ENCODE measurements at regions not wholly inside any gene's neighbourhood (a gene's known extent, or its start where the extent isn't known, plus 50 kb on each side); places are given as distances from the start of the nearest gene placed in this dataset.

DNA sequence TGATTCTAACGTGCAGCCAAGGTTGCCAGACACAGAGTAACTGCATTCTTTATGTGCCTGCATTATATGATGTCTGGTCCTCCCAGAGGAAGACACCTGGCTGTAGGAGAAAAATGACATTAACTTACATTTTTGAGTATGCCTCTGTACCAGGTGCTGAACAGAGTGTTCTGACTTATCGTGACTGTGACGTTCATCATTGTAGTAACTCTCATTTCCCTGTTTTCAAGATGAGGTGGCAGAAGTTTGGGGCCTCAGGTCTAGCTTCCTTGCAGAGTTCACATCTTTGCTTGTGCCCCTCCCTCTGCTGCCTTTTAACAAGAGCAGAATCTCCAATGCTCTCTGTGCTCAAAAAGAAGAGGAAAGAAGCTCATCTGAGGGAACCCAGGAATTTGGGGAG is 488.0 kb downstream of the AJAP1 start:
- Histone ChIP-seq H4K20me1 (ENCODE audit: insufficient read depth) (no peaks in the 10 kb centered on the region), H2AFZ (ENCODE audit: low read depth, low read length, poor library complexity, severe bottlenecking) (no peak overlapping the region), H3K4me3 (replicated peaks in 1 of 2; ENCODE audit: low read depth in 1 of 2, low read length in 2 of 2) (no peak overlapping the region), H3K27me3 (ENCODE audit: insufficient read depth, low read length) (no peaks in the 10 kb centered on the region), H3K4me1 (ENCODE audit: control insufficient read depth in 1 of 2, insufficient read depth in 2 of 2, low read length in 2 of 2) (no peaks in the 10 kb centered on the region), H3K79me2 (ENCODE audit: insufficient read depth, low read length) (no peaks in the 10 kb centered on the region), H3K9ac (ENCODE audit: low read length) (no peak overlapping the region), H3K9me3 (ENCODE audit: control insufficient read depth in 1 of 2, insufficient read depth in 1 of 2, low read depth in 1 of 2, low read length in 2 of 2) (peaks cover 0 to 7% of the 10 kb centered on the region in 2 experiments; a peak in 2 of 4 replicates), H3K27ac (ENCODE audit: low read depth, low read length) (no peak overlapping the region), H3K36me3 (ENCODE audit: control insufficient read depth in 1 of 2, insufficient read depth in 2 of 2, low read length in 2 of 2) (no peaks in the 10 kb centered on the region), H3K9me2 (ENCODE audit: insufficient read depth) (no peaks in the 10 kb centered on the region), H3K4me2 (ENCODE audit: low read length) (no peak overlapping the region)
- no peak for ATAC-seq
- CTCF ChIA-PET, result no interaction called here
- POLR2A ChIA-PET, result no interaction called here
- intact Hi-C loops (cut with micrococcal nuclease), result no loop called here
- TF ChIP-seq, protein P1, sequence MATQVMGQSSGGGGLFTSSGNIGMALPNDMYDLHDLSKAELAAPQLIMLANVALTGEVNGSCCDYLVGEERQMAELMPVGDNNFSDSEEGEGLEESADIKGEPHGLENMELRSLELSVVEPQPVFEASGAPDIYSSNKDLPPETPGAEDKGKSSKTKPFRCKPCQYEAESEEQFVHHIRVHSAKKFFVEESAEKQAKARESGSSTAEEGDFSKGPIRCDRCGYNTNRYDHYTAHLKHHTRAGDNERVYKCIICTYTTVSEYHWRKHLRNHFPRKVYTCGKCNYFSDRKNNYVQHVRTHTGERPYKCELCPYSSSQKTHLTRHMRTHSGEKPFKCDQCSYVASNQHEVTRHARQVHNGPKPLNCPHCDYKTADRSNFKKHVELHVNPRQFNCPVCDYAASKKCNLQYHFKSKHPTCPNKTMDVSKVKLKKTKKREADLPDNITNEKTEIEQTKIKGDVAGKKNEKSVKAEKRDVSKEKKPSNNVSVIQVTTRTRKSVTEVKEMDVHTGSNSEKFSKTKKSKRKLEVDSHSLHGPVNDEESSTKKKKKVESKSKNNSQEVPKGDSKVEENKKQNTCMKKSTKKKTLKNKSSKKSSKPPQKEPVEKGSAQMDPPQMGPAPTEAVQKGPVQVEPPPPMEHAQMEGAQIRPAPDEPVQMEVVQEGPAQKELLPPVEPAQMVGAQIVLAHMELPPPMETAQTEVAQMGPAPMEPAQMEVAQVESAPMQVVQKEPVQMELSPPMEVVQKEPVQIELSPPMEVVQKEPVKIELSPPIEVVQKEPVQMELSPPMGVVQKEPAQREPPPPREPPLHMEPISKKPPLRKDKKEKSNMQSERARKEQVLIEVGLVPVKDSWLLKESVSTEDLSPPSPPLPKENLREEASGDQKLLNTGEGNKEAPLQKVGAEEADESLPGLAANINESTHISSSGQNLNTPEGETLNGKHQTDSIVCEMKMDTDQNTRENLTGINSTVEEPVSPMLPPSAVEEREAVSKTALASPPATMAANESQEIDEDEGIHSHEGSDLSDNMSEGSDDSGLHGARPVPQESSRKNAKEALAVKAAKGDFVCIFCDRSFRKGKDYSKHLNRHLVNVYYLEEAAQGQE (IDR thresholded peaks at IDR 0.05; ENCODE audit: low read depth), result no peak
- TF ChIP-seq, protein P2, sequence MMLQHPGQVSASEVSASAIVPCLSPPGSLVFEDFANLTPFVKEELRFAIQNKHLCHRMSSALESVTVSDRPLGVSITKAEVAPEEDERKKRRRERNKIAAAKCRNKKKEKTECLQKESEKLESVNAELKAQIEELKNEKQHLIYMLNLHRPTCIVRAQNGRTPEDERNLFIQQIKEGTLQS (IDR thresholded peaks at IDR 0.05), result no peak
- TF ChIP-seq RAD21 (IDR thresholded peaks at IDR 0.05; ENCODE audit: low read depth) (no peak), SP1 (IDR thresholded peaks at IDR 0.05; ENCODE audit: low read depth) (no peak), EZH2phosphoT487 (IDR thresholded peaks at IDR 0.05; ENCODE audit: borderline replicate concordance) (no peak), CBX3 (IDR thresholded peaks at IDR 0.05; ENCODE audit: low read depth) (no peak)
- RAD21 ChIA-PET (ENCODE audit: low non-redundant PET in 1 of 2, low total read pairs in 2 of 2, uncharacterized antibody in 2 of 2, unreplicated experiment in 2 of 2), result no interaction called here
- no TSS peak for BruUV-seq (replicated peaks)
- DNase-seq (ENCODE audit: low read depth, low spot score), result no peak

DNA sequence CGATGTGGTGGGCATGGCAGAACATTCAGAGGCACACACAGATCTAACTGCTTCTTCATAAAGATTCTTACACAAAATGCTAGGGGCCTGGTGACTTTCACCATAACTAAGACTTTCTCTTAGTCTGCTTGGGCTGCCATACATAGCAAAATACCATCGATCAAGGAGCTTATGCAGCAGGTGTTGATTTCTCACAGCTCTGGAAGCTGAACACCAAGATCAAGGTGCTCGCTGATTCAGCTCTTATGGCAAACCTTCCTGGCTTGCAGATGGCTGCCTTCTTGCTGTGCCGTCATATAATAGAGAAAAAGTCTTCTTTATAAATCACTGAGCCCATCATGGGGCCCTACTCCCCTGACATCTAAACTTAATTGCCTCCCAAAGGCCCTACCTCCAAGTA is 487.3 kb downstream of the AJAP1 start:
- no peak for ATAC-seq
- Histone ChIP-seq H3K36me3 (ENCODE audit: control insufficient read depth in 1 of 2, insufficient read depth in 2 of 2, low read length in 2 of 2) (no peaks in the 10 kb centered on the region), H3K27me3 (ENCODE audit: insufficient read depth, low read length) (no peaks in the 10 kb centered on the region)
- no peak for TF ChIP-seq EGR1 (IDR thresholded peaks at IDR 0.05; ENCODE audit: low read depth)
- no peak for TF ChIP-seq POLR2A (IDR thresholded peaks at IDR 0.05; ENCODE audit: borderline replicate concordance, extremely low read depth, insufficient read depth, insufficient read length)
- TF ChIP-seq, protein P1 (IDR thresholded peaks at IDR 0.05; ENCODE audit: low read depth), result no peak
- no peak for TF ChIP-seq POLR2AphosphoS5 (IDR thresholded peaks at IDR 0.05; ENCODE audit: low read depth, low read length)
- no peak for TF ChIP-seq RAD21 (IDR thresholded peaks at IDR 0.05; ENCODE audit: low read depth)
- TF ChIP-seq, protein P2 (IDR thresholded peaks at IDR 0.05), result no peak
- TF ChIP-seq, protein P3, sequence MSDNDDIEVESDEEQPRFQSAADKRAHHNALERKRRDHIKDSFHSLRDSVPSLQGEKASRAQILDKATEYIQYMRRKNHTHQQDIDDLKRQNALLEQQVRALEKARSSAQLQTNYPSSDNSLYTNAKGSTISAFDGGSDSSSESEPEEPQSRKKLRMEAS (IDR thresholded peaks at IDR 0.05), result no peak
- no peak for TF ChIP-seq ZNF274 (IDR thresholded peaks at IDR 0.05; ENCODE audit: low read depth, low read length)
- no peak for TF ChIP-seq CEBPB (IDR thresholded peaks at IDR 0.05; ENCODE audit: low read depth)

More for the DNA sequence above, 487.3 kb downstream of the AJAP1 start:
- no TSS peak for BruUV-seq (replicated peaks)
- Histone ChIP-seq H3K9me3 (ENCODE audit: control insufficient read depth in 1 of 2, insufficient read depth in 1 of 2, low read depth in 1 of 2, low read length in 2 of 2) (peaks cover 0 to 7% of the 10 kb centered on the region in 2 experiments; a peak in 1 of 4 replicates), H2AFZ (ENCODE audit: low read depth, low read length, poor library complexity, severe bottlenecking) (no peak overlapping the region), H3K9ac (ENCODE audit: low read length) (no peak overlapping the region), H3K79me2 (ENCODE audit: insufficient read depth, low read length) (no peaks in the 10 kb centered on the region), H3K4me2 (ENCODE audit: low read length) (no peak overlapping the region), H4K20me1 (ENCODE audit: insufficient read depth) (no peaks in the 10 kb centered on the region), H3K27ac (ENCODE audit: low read depth, low read length) (no peak overlapping the region), H3K4me3 (replicated peaks in 1 of 2; ENCODE audit: low read depth in 1 of 2, low read length in 2 of 2) (no peak overlapping the region), H3K9me2 (ENCODE audit: insufficient read depth) (no peaks in the 10 kb centered on the region), H3K4me1 (ENCODE audit: control insufficient read depth in 1 of 2, insufficient read depth in 2 of 2, low read length in 2 of 2) (no peaks in the 10 kb centered on the region)
- RAD21 ChIA-PET (ENCODE audit: low non-redundant PET in 1 of 2, low total read pairs in 2 of 2, uncharacterized antibody in 2 of 2, unreplicated experiment in 2 of 2), result no interaction called here
- no peak for DNase-seq (ENCODE audit: low read depth, low spot score)
- intact Hi-C loops (cut with micrococcal nuclease), result no loop called here
- POLR2A ChIA-PET, result no interaction called here
- CTCF ChIA-PET, result no interaction called here

All from HCT116 (cell line).